Ishikawa (cell line): ENCODE measurements at regions not wholly inside any gene's neighbourhood (a gene's known extent, or its start where the extent isn't known, plus 50 kb on each side); places are given as distances from the start of the nearest gene placed in this dataset.
A peak's percentile ranks its signal among the peaks of the same experiment; 100 is the strongest.

Experiments used
- CEBPB ChIP-seq: IDR thresholded peaks from 2 replicates; pipeline ENCODE4 v1.6.1; 2012
- CREB1 ChIP-seq: IDR thresholded peaks from 2 replicates; pipeline ENCODE4 v1.6.1; 2012; ENCODE audit warnings: low read depth
- EGR1 ChIP-seq: IDR thresholded peaks from 2 replicates; pipeline ENCODE4 v1.6.1; 2012
- EP300 ChIP-seq: IDR thresholded peaks from 2 replicates; pipeline ENCODE4 v1.6.1; 2012; ENCODE audit warnings: borderline replicate concordance
- FOXM1 ChIP-seq: IDR thresholded peaks from 2 replicates; pipeline ENCODE4 v1.6.1; 2012; ENCODE audit warnings: low read depth, borderline replicate concordance
- MAX ChIP-seq: IDR thresholded peaks from 2 replicates; pipeline ENCODE4 v1.6.1; 2012
- NFIC ChIP-seq: IDR thresholded peaks from 2 replicates; pipeline ENCODE4 v1.6.1; 2012
- RAD21 ChIP-seq: IDR thresholded peaks from 2 replicates; pipeline ENCODE4 v1.6.1; 2012; ENCODE audit warnings: low read depth
- REST ChIP-seq: IDR thresholded peaks from 2 replicates; pipeline ENCODE4 v1.6.1; 2012; ENCODE audit warnings: low read depth, mild to moderate bottlenecking
- TAF1 ChIP-seq: IDR thresholded peaks from 2 replicates; pipeline ENCODE4 v1.6.1; 2012; ENCODE audit warnings: low read depth, mild to moderate bottlenecking
- TCF12 ChIP-seq: IDR thresholded peaks from 2 replicates; pipeline ENCODE4 v1.6.1; 2012; ENCODE audit warnings: low read depth
- TEAD4 ChIP-seq: IDR thresholded peaks from 2 replicates; pipeline ENCODE4 v1.6.1; 2012
- USF1 ChIP-seq: IDR thresholded peaks from 2 replicates; pipeline ENCODE4 v1.6.1; 2012
- YY1 ChIP-seq: IDR thresholded peaks from 2 replicates; pipeline ENCODE4 v1.6.1; 2012; ENCODE audit warnings: low read depth
- ZBTB7A ChIP-seq: IDR thresholded peaks from 2 replicates; pipeline ENCODE4 v1.6.1; 2012; ENCODE audit warnings: low read depth

- TF ChIP-seq EP300 (peak; percentile 59; the same call in 1 of the 2 replicates), ZBTB7A (no peak), RAD21 (no peak), NFIC (peak; percentile 15; the same call in 1 of the 2 replicates), MAX (no peak), CEBPB (no peak), REST (no peak), TCF12 (no peak), TAF1 (no peak), FOXM1 (no peak; the same call in 1 of the 2 replicates), EGR1 (no peak), USF1 (no peak), CREB1 (no peak), YY1 (no peak), TEAD4 (no peak; the same call in 1 of the 2 replicates)
These were observed 114.7 kb upstream of the CXCR4 start for GRCh38 chr2:136232456-136233172.

GRCh38 chr2:136230464-136230863 is 112.5 kb upstream of the CXCR4 start:
- no peak for TF ChIP-seq RAD21
- TF ChIP-seq REST: no peak
- TF ChIP-seq TEAD4: no peak
- TF ChIP-seq CEBPB: no peak
- TF ChIP-seq TCF12: no peak
- no peak for TF ChIP-seq USF1
- TF ChIP-seq ZBTB7A: no peak

- no peak for TF ChIP-seq RAD21
- no peak for TF ChIP-seq MAX
- TF ChIP-seq YY1: no peak
- TF ChIP-seq CEBPB: no peak
- no peak for TF ChIP-seq NFIC
- no peak for TF ChIP-seq REST
- TF ChIP-seq TEAD4: no peak
- TF ChIP-seq TCF12: no peak
- TF ChIP-seq USF1: no peak
- TF ChIP-seq FOXM1: no peak
- TF ChIP-seq CREB1: no peak
- no peak for TF ChIP-seq ZBTB7A
- no peak for TF ChIP-seq EP300
These were observed 109.0 kb upstream of the CXCR4 start for GRCh38 chr2:136226903-136227302.
